NT2/D1 (cell line): ENCODE measurements at regions not wholly inside any gene's neighbourhood (a gene's known extent, or its start where the extent isn't known, plus 50 kb on each side); places are given as distances from the start of the nearest gene placed in this dataset.

ENCODE experiments used
- DNase-seq: peaks from one replicate; pipeline ENCODE4 v3.0.0-alpha.2; 2011; ENCODE audit warnings: low read depth, low spot score
- H3K27me3 ChIP-seq: 2 replicates; pipeline ENCODE4 v1.6.0; 2011; ENCODE audit warnings: mild to moderate bottlenecking; ENCODE audit not compliant: insufficient read length, insufficient read depth
- H3K36me3 ChIP-seq: 2 replicates; pipeline ENCODE4 v1.6.1; 2011; ENCODE audit warnings: mild to moderate bottlenecking, low read length, mixed read lengths; ENCODE audit not compliant: insufficient read depth, insufficient read length
- H3K4me1 ChIP-seq: 2 replicates; pipeline ENCODE4 v1.5.1; 2011; ENCODE audit not compliant: insufficient read depth, insufficient read length
- H3K4me3 ChIP-seq: 2 replicates; pipeline ENCODE4 v1.5.1; 2011; ENCODE audit warnings: low read depth; ENCODE audit not compliant: insufficient read length
- H3K9ac ChIP-seq: 2 replicates; pipeline ENCODE4 v1.6.0; 2011; ENCODE audit warnings: low read depth; ENCODE audit not compliant: insufficient read length
- H3K9me3 ChIP-seq: 2 replicates; pipeline ENCODE4 v1.5.1; 2011; ENCODE audit warnings: mild to moderate bottlenecking, low read length; ENCODE audit not compliant: insufficient read depth
- SUZ12 ChIP-seq: IDR thresholded peaks from 2 replicates; pipeline ENCODE4 v1.6.1; 2011; ENCODE audit not compliant: insufficient read length, insufficient read depth; ENCODE audit errors: extremely low read depth
- YY1 ChIP-seq: IDR thresholded peaks from 2 replicates; pipeline ENCODE4 v1.6.1; 2011; ENCODE audit not compliant: insufficient read length, insufficient read depth
- ZNF274 ChIP-seq: IDR thresholded peaks from 2 replicates; pipeline ENCODE4 v1.6.1; 2011; ENCODE audit warnings: mild to moderate bottlenecking, low read depth, low read length

GRCh38 chr1:220410611-220411010 lies 117.3 kb upstream of the MARK1 start:
- peaks cover 2% of the 10 kb centered on the region for H3K4me1 ChIP-seq
- no peak for DNase-seq
- no peak overlapping the region for H3K4me3 ChIP-seq
- no peaks in the 10 kb centered on the region for H3K27me3 ChIP-seq
- H3K9ac ChIP-seq, result no peak overlapping the region
- H3K36me3 ChIP-seq, result no peaks in the 10 kb centered on the region
- TF ChIP-seq YY1 (no peak), SUZ12 (no peak), ZNF274 (no peak)
- peaks cover 14% of the 10 kb centered on the region for H3K9me3 ChIP-seq

- peaks cover 14% of the 10 kb centered on the region for H3K9me3 ChIP-seq
- no peaks in the 10 kb centered on the region for H3K27me3 ChIP-seq
- H3K4me3 ChIP-seq, result no peak overlapping the region
- DNase-seq, result peak; percentile 59
- H3K4me1 ChIP-seq, result peaks cover 2% of the 10 kb centered on the region
- H3K36me3 ChIP-seq, result no peaks in the 10 kb centered on the region
- TF ChIP-seq YY1 (no peak), ZNF274 (no peak), SUZ12 (no peak)
- H3K9ac ChIP-seq, result peak overlapping the region; percentile 24
Measured at GRCh38 chr1:220409771-220410595, 118.0 kb upstream of the MARK1 start.

- Histone ChIP-seq H3K4me3 (no peak overlapping the region), H3K9me3 (peaks cover 10% of the 10 kb centered on the region), H3K36me3 (no peaks in the 10 kb centered on the region), H3K9ac (no peak overlapping the region), H3K27me3 (no peaks in the 10 kb centered on the region), H3K4me1 (peaks cover 2% of the 10 kb centered on the region)
- TF ChIP-seq ZNF274 (no peak), YY1 (no peak), SUZ12 (no peak)
- DNase-seq, result no peak
Measured at GRCh38 chr1:220407191-220407590, 120.7 kb upstream of the MARK1 start.

GRCh38 chr1:220398238-220398637 lies 126.0 kb upstream of the RAB3GAP2 start:
- Histone ChIP-seq H3K4me3 (no peak overlapping the region), H3K36me3 (no peaks in the 10 kb centered on the region), H3K4me1 (no peaks in the 10 kb centered on the region), H3K27me3 (no peaks in the 10 kb centered on the region), H3K9ac (no peak overlapping the region), H3K9me3 (no peaks in the 10 kb centered on the region)
- TF ChIP-seq ZNF274, result no peak
- TF ChIP-seq SUZ12, result no peak
- TF ChIP-seq YY1, result no peak
- DNase-seq, result no peak

GRCh38 chr1:220391491-220391890 lies 119.2 kb upstream of the RAB3GAP2 start:
- no peak for TF ChIP-seq SUZ12
- TF ChIP-seq ZNF274, result no peak
- no peak for TF ChIP-seq YY1
- H3K27me3 ChIP-seq, result no peaks in the 10 kb centered on the region
- DNase-seq, result no peak
- no peaks in the 10 kb centered on the region for H3K4me1 ChIP-seq
- no peaks in the 10 kb centered on the region for H3K9me3 ChIP-seq
- no peak overlapping the region for H3K9ac ChIP-seq
- no peak overlapping the region for H3K4me3 ChIP-seq
- no peaks in the 10 kb centered on the region for H3K36me3 ChIP-seq

GRCh38 chr1:220389634-220390033 lies 117.4 kb upstream of the RAB3GAP2 start:
- TF ChIP-seq SUZ12, result no peak
- no peak for TF ChIP-seq ZNF274
- TF ChIP-seq YY1, result no peak
- H3K9me3 ChIP-seq, result peaks cover 8% of the 10 kb centered on the region
- no peaks in the 10 kb centered on the region for H3K27me3 ChIP-seq
- H3K4me3 ChIP-seq, result no peak overlapping the region
- H3K4me1 ChIP-seq, result no peaks in the 10 kb centered on the region
- no peak for DNase-seq
- no peaks in the 10 kb centered on the region for H3K36me3 ChIP-seq
- H3K9ac ChIP-seq, result no peak overlapping the region

GRCh38 chr1:220386494-220387195 lies 114.4 kb upstream of the RAB3GAP2 start:
- TF ChIP-seq SUZ12 (no peak), ZNF274 (no peak), YY1 (no peak)
- no peak overlapping the region for H3K4me3 ChIP-seq
- H3K9ac ChIP-seq, result no peak overlapping the region
- no peaks in the 10 kb centered on the region for H3K27me3 ChIP-seq
- no peaks in the 10 kb centered on the region for H3K36me3 ChIP-seq
- no peak for DNase-seq
- peaks cover 8% of the 10 kb centered on the region for H3K9me3 ChIP-seq
- H3K4me1 ChIP-seq, result no peaks in the 10 kb centered on the region
